AG20443 (cell line): ENCODE measurements at regions not wholly inside any gene's neighbourhood (a gene's known extent, or its start where the extent isn't known, plus 50 kb on each side); places are given as distances from the start of the nearest gene placed in this dataset.

ENCODE experiments used
- DNase-seq: peaks from one replicate; pipeline ENCODE4 v3.0.0; 2012; ENCODE audit warnings: low spot score, mixed read lengths

GRCh38 chr6:22883061-22883717, 313.8 kb downstream of the HDGFL1 start:
- no peak for DNase-seq

- DNase-seq, result no peak
These were observed 315.1 kb downstream of the HDGFL1 start for GRCh38 chr6:22884456-22884855.

- DNase-seq, result no peak
These were observed 317.6 kb downstream of the HDGFL1 start for GRCh38 chr6:22886650-22887581.

- no peak for DNase-seq
These were observed 318.9 kb downstream of the HDGFL1 start for GRCh38 chr6:22888163-22888752.

GRCh38 chr6:22891934-22892333, 322.6 kb downstream of the HDGFL1 start:
- DNase-seq, result no peak

- DNase-seq, result peak; percentile 86
These were observed 323.1 kb downstream of the HDGFL1 start for GRCh38 chr6:22892452-22892851.

GRCh38 chr6:22896696-22897095, 327.3 kb downstream of the HDGFL1 start:
- no peak for DNase-seq

- DNase-seq, result no peak
These were observed 330.1 kb downstream of the HDGFL1 start for GRCh38 chr6:22899426-22899825.

GRCh38 chr6:22903826-22904225, 334.5 kb downstream of the HDGFL1 start:
- no peak for DNase-seq

- no peak for DNase-seq
These were observed 335.1 kb downstream of the HDGFL1 start for GRCh38 chr6:22904431-22904830.

- DNase-seq, result peak; percentile 56
These were observed 336.8 kb downstream of the HDGFL1 start for GRCh38 chr6:22906091-22906549.

GRCh38 chr6:22907085-22907484, 337.7 kb downstream of the HDGFL1 start:
- no peak for DNase-seq

- no peak for DNase-seq
These were observed 341.0 kb downstream of the HDGFL1 start for GRCh38 chr6:22910370-22910769.

- DNase-seq, result no peak
These were observed 344.2 kb downstream of the HDGFL1 start for GRCh38 chr6:22913612-22914011.

GRCh38 chr6:22917344-22917743, 348.0 kb downstream of the HDGFL1 start:
- no peak for DNase-seq

- no peak for DNase-seq
These were observed 352.5 kb downstream of the HDGFL1 start for GRCh38 chr6:22921828-22922227.

- DNase-seq, result no peak
These were observed 356.0 kb downstream of the HDGFL1 start for GRCh38 chr6:22925304-22925835.

- DNase-seq, result no peak
These were observed 356.8 kb downstream of the HDGFL1 start for GRCh38 chr6:22925920-22926789.

GRCh38 chr6:22926790-22927354, 357.5 kb downstream of the HDGFL1 start:
- no peak for DNase-seq

- DNase-seq, result no peak
These were observed 359.4 kb downstream of the HDGFL1 start for GRCh38 chr6:22928775-22929174.

- peak; percentile 13 for DNase-seq
These were observed 360.1 kb downstream of the HDGFL1 start for GRCh38 chr6:22929311-22929985.
